ENCODE measurements at regions not wholly inside any gene's neighbourhood (a gene's known extent, or its start where the extent isn't known, plus 50 kb on each side); places are given as distances from the start of the nearest gene placed in this dataset.

GRCh38 chr4:26151615-26152014 is 169.2 kb upstream of the RBPJ start:
- TF ChIP-seq, protein P1, sequence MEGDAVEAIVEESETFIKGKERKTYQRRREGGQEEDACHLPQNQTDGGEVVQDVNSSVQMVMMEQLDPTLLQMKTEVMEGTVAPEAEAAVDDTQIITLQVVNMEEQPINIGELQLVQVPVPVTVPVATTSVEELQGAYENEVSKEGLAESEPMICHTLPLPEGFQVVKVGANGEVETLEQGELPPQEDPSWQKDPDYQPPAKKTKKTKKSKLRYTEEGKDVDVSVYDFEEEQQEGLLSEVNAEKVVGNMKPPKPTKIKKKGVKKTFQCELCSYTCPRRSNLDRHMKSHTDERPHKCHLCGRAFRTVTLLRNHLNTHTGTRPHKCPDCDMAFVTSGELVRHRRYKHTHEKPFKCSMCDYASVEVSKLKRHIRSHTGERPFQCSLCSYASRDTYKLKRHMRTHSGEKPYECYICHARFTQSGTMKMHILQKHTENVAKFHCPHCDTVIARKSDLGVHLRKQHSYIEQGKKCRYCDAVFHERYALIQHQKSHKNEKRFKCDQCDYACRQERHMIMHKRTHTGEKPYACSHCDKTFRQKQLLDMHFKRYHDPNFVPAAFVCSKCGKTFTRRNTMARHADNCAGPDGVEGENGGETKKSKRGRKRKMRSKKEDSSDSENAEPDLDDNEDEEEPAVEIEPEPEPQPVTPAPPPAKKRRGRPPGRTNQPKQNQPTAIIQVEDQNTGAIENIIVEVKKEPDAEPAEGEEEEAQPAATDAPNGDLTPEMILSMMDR (IDR thresholded peaks at IDR 0.05), result no peak
- TF ChIP-seq POLR2A (IDR thresholded peaks at IDR 0.05), result no peak
